Activated T-cell treated with anti-CD3 and anti-CD28 coated beads, Interleukin-2, amount 50 U/mL, for 1 hour (primary cell): ENCODE measurements at regions not wholly inside any gene's neighbourhood (a gene's known extent, or its start where the extent isn't known, plus 50 kb on each side); places are given as distances from the start of the nearest gene placed in this dataset.

Source experiments
- DNase-seq: peaks from one replicate; pipeline ENCODE4 v3.0.0-alpha.2; 2020

DNA sequence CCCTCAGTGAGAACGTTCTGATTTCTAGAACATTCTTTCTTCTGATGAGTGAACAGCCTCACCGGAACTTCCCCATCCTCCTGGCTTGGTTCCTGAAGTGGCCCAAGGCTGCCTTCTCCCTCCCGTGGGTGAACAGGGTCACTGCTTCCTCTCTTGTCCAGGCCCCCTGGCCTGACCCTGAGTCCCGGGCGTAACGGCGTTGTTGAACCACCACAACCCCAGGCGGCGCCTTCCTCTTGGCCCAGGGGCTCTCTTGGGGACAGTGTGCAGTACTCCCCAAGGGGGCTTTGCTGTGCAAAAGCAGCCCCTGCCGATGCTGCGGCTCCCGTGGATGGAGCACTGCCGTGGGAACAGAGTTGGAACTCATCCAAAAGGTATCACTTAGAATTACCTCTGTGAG lies 147.2 kb downstream of the TSN start:
- no peak for DNase-seq

DNA sequence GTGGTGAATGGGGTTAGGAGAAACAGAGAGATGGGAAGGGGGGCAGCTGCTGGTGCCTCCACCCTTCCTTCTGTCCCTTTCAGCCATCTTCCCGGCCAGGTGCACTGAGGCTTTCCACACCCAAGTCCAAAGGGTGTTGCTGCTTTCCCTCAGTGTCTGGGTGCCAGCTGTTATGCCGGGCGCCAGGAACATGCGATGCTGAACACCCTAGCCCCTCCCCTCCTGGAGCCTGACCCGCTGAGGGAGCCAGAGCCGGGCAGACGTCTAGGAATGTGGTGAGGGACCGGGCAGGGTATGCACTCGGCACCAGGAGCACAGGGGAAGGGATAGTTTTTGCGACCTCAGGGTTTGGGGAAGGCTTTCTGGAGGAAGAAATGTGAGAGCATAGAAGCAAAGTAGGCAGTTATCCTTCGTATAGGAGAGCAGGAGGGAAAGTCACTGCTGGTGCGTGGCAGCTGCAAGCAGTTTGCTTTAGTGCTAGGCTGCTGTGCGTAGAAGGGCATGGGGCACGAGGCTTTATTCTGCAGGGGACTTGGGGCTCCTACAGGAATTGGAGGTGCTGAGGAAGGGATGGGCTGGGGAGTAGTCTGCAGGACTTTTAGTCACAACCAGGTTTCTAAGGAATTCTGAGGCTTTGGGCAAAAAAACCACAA lies 147.7 kb downstream of the TSN start:
- no peak for DNase-seq

DNA sequence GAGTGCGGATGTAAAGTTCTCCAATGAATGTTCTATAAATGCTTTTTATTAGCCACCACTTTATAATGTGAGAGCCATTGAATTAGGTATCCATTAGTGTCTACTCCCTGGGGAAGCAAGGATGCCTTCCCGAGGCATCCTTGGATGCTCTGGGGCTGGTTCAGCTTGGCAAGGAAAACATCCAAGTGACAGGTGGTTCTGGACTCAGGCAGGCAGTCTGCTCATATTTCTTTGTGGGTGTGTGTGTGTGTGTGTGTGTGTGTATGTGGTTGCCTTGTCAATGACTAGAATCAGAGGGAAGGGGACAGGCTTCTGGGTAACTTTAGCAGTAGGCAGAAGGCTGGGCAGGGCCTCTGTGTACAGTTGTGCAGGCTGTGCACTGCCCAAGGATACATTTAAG lies 149.2 kb downstream of the TSN start:
- DNase-seq: no peak

DNA sequence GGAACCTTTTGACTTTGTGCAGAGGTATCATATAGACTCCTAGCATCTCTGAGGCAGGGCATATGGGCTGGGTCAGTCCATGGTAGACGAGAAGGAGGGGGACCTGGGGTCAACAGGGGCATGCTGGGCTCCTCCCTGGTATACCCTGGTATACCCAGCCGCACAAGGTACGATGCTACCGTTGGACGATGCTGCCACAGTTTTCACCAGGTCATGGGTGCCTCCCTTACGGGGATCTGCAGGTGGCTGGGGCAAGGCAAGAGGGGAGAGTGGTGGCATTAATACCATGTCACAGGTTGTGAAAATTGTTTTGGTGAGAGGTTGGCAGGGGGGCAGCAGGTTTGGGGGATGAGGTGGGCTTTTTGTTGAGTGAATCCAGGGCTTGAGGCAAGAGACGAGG lies 149.8 kb downstream of the TSN start:
- no peak for DNase-seq

DNA sequence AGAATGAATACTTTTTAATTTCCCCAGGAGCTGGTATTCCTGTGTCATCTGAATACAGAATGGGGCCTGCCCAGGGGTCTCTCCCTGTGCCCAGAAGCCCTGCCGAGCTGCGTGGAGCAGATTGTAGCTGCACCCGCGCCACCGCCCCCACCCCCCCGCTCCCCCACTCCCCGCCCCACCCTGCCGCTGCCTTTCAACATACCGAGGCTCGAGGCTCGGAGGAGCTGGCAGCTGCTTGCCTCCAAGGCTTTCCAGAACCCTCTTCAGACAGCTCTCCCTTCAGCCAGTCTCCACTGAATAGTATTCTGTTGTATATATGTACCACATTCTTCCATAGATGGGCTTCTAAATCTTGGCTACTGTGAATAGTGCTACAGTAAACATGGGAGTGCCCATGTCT lies 150.7 kb downstream of the TSN start:
- DNase-seq: no peak

DNA sequence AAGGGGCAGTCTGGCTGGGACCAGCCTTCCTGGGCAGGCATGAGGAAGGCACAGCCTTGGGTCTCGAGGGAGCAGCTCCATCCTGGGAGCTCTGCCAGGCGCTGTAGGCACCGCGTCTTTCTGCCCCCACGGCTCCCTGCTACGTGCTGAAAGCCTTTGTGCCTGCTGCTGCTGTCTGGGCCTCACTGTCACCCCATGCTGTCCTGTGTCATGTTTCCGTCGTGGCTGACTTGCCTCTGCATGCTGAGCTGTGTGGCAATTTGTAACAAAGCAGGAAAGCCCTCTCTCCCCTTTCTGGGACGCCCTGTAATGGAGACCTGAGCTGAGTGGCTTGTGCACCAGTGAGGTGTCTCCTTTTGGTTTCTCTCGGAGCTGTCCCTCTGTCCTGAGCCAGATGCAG lies 152.5 kb downstream of the TSN start:
- no peak for DNase-seq

DNA sequence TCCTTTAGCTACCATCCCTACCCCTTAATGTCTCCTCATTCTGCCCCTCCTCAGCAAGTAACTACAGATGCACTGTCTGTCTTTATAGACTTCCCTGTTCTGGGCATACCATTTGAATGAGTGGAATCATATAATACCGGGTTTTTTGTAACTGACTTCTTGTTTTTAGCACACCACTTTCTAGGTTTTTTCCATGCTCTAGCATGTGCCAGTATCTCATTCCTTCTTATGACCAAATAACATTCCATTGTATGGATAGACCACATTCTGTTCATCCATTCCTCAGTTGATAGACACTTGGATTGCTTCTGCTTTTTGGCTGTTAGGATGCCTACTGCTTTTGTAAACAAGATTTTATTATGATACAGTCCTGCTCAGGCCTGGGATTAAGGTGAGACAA lies 154.7 kb downstream of the TSN start:
- DNase-seq: no peak

DNA sequence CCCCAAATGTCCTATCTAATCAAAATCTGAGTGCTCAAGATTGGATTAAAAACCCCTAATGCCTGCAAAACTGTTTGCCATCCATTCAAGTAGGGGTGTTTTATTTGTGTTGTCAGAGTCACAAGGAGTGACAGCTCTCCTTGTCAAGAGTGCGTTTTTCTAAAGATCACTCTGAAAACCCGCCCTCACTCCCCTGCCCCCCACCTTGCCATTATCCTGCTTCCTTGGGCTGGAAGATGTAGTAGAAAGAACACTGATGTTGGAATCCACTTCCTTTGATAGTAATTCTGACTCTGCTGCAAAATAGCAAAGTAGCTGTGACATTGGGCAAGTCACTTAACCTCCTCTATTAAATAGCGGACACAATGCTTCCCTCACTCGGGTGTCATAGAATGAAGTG lies 155.6 kb downstream of the TSN start:
- no peak for DNase-seq

DNA sequence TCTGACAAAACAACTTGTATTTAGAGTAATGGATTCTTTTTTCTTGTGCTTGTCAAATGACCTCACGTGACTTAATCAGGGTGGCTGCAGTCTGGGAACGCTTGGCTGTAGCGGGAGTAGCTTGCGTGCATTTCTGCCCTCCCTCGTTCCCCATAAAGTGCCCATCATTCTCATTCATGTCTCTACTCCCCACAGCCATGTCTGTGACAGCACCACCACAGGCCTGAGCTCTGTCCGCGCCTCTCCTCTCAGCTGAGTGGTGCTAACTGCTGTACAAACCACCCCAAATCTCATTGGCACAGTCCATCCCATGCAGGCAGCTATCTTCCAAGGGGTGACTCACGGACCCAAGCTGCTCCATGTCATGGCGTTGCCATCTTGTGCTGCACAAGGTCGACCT lies 161.7 kb downstream of the TSN start:
- DNase-seq: no peak

DNA sequence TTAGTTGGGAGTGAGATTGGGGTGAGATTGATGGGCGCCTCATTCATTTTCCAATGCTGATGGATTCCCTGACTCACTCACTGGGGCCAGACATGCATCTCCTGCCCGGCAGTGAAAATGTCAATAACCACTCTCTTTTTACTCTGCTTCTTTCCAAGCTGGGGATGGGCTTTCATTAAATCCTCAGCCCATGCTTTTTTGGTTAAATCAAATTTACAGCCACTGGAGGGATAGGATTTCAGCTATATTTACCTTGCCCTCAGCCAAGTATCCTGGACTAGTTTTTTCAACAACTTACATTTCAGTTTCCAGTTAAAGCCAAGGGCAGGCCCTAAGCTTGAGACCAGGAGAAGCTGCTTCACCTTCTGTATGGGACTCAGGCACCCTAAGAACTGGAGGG lies 162.8 kb downstream of the TSN start:
- DNase-seq: no peak

DNA sequence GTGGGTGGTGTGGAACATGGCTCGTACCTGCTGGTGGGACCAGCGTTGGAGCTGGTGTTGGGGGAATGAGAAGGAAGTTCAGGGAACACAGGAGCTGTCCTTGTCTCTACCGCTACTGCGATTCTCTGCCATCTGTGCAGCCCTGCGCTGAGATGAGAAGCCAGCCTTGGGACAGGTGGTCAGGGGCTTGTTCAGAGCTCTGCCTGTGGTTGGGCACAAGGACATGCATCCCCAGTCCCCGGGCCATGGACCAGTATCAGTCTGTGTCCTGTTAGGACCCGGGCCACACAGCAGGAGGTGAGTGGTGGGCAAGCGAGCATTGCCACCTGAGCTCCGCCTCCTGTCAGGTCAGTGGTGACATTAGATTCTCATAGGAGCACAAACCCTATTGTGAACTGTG lies 164.4 kb downstream of the TSN start:
- DNase-seq: no peak

DNA sequence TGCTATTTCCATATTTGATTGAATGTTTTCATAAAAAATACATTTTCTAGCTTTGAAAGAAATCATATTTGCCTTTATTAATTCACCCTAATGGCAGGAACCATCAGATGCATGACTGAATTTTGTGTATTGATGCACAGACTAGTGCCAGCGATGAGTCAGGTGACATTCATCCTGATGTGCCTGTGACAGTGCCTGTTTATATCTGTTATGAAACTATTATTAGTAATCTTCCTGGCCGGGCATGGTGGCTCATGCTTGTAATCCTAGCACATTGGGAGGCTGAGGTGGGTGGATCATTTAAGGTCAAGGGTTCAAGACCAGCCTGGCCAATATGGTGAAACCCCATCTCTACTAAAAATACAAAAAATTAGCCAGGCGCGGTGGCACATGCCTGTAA lies 170.0 kb downstream of the TSN start:
- DNase-seq: no peak

DNA sequence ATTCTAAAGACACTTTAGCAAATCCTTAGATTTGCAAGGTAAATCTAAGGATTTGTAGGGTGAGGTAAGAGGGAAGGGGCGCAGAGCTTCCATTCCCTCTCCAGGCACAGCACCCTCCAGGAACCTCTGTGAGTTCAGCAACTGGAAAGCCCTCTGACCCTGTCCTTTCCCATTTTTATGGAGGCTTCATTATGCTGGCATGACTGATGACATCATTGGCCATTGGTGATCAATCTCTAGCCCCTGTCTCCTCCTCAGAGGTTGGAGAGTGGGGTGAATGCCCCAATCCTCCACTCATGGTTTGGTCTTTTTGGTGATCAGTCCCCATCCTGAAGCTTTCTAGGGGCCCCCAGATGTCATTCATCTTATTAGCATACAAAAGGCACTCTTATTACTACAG lies 187.8 kb downstream of the TSN start:
- DNase-seq: no peak

DNA sequence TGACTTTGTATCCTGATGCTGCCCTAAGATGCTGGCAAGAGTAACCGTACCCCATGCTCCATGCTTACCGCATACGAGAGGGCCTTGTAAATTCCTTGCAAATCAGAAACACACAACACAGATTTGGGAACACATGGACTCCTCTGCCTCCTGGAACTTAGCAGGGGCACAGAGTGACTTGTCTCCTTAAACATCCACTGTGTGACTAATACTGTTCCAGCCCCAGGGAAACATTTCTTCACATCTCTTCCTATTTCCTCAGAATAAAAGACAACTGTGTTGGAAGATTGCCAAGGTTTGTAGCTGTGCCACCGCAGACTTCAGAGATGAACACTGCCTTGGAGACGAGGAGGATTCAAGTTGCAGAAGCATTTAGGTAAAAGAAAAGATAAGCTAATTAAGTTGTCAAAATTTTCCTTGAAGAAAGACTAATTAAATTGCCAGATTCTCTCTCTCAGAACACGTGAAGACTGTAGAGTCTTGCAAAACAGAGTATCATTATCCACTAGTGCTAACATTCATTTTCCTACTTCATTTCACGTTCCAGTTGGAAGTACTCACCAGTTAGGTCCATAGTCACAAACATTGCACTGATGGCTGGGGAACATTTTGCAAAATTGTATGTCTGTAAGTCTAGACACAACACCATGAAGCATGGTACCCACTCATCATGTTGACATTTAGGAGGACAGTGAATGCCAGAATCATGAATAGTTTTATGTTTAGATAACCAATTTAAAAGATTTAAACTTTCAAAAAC lies 188.8 kb downstream of the TSN start:
- DNase-seq: no peak

DNA sequence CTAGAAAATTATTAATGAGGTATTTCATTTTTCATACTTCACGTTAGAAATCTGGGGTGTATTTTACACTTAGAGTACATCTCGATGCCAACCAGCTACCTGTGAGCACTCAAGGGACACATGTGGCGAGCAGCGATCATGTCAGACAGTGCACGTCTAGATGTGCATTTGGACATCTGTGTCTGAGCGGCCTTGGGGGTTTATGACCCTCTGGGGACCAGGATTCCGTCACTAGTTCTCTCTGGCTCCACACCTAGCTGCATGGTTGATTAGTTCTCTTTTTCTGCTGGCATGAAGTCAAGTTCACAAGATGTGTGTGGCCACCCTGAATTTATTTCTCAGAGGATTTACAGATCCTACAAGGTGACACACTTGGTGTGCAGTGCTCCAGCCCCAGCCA lies 192.2 kb downstream of the TSN start:
- DNase-seq: no peak

DNA sequence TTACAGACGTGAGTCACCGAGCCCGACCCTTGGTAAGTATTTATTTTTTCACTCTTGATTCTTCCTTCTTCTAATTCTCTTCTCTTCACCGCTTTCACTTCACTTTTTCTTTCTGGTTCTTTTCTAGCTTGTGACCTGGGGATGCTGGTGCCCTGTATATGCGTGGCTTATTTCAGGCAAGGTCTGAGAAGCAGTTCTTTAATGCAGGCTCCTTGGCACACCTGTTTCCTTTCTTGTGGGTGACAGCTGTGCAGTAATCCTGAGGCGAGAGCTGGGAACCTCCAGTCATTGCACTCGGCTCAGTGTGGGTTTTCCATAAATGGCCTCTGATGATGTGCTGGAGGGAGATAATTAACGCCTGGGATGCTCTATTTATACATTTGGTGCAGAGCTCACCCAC lies 193.8 kb downstream of the TSN start:
- no peak for DNase-seq

DNA sequence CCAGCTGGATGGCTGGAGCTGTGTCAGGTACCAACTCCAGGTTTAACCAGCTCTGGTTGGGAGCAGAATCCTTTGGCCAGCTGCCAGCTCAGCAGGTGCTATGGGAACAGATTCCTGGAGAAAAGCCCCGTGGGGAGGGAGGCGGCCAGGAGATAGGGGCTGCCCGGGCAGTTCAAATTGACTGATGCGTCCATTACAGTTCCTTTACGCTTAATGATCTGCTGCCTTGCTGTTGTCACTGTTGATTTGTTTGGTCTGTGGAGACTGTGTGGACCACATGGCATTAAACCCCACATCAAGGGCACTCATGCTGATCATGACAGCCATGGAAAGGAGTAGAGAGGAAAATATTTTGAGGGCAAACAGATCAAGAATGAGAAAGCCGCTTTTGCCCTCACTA lies 200.0 kb downstream of the TSN start:
- no peak for DNase-seq

DNA sequence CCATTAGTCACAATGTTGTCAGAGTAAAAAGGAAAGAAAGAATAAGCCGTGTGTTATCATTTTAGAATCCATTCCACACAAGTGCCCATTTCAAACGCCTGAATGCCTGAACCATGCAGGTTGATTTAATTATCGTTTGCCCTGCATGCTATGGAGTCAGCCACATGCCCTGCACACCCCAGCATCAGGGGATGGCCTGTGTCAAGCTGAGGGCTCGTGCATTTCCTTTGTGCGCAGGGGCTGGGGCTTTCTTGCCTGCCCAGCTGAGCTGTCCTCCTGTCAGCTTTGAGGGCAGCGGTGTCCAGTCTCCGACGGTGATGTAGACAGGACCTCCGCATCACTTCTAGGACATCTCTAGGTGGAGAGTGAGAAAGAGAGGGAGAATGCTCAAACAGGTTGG lies 200.4 kb downstream of the TSN start:
- no peak for DNase-seq

DNA sequence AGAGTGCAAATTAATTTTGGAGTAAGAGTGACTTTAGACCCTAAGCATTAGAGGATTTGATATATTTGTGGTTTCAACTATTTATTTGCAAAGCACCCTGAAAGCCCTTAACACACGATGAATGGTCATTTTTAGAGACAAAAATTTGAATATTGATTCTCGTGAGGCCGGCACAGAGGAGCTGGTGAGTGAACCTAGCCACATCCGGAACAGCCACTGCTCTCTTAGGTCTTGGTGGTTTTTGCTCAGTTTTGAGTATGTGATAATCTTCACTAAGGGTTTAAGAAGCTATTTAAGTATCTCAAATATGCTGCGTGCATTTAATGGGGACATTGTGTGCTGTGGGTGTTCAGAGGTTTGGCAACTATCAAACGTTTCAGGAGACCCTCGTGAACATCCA lies 204.8 kb downstream of the TSN start:
- DNase-seq: no peak

DNA sequence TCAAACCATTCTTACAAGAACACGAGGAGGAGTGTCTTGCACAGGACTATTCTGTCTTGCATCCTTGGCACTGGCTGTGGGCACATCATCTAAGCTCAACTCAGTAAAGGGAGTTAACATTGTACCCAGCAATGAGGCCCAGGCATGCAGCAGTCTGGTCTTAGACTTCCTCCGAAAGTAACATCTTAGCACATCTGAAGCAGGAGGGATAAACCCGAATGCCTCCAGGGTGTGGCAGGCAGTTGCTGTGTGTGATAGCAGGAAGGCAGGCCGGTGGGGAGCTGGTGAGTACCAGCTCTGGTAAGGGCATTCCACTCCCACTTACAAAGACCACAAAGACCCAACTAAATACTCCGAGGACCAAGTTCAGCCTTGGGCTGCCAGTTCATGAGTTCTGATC lies 206.3 kb downstream of the TSN start:
- DNase-seq: no peak

DNA sequence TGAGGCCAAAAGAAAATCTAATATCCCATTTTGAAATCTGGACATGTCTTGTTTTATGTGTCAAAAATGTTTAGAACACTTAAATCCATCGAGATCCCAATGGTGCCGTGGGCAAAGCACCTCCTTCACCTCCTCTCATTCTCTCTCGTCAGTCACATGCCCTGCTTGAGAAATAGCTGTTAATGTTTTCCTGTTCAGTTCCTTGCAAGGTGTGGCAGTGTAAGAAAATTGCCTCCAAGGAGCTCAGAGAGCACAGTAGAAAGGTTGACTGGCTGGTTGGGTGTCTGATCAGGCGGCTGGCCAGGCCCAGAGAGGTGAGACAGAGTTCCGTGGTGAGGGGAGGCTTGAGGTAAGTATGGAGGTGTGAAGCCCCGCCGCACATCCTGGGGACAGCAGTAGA lies 210.2 kb downstream of the TSN start:
- DNase-seq: no peak

DNA sequence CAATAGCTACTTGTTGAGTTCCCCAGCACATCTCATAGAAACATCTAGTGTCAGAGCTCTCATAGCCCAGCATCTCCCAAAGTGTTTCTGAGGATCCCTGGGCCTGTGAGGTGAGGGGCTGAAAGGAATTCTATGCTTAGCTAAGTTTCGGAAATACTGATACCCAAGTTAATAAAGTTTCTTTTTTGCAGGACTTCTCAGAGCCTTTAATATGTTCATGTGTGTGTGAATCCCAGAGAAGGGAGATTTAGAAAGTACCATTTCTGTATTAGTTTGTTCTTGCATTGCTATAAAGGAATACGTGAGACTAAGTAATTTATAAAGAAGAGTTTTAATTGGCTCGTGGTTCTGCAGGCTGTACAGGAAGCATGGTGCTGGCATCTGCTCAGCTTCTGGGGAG lies 211.2 kb downstream of the TSN start:
- no peak for DNase-seq

DNA sequence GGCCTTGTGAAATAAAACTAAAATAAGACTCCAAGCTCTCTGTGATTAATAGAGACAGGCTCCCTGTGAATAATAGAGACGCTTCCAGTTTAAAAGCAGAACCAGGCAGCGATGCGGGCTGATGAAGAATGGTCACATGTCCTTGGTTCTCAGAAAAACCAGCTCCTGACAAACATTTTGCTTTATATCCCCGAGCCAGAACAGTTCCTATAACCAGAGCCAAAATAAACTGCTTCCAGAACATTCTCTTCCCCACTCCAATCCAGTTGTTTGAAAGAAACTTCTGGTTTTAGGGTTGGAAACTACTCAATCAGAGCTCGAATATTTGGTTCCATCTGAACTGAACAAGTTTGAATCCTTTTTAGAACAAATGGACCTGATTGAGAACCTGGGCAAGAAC lies 213.7 kb downstream of the TSN start:
- no peak for DNase-seq

DNA sequence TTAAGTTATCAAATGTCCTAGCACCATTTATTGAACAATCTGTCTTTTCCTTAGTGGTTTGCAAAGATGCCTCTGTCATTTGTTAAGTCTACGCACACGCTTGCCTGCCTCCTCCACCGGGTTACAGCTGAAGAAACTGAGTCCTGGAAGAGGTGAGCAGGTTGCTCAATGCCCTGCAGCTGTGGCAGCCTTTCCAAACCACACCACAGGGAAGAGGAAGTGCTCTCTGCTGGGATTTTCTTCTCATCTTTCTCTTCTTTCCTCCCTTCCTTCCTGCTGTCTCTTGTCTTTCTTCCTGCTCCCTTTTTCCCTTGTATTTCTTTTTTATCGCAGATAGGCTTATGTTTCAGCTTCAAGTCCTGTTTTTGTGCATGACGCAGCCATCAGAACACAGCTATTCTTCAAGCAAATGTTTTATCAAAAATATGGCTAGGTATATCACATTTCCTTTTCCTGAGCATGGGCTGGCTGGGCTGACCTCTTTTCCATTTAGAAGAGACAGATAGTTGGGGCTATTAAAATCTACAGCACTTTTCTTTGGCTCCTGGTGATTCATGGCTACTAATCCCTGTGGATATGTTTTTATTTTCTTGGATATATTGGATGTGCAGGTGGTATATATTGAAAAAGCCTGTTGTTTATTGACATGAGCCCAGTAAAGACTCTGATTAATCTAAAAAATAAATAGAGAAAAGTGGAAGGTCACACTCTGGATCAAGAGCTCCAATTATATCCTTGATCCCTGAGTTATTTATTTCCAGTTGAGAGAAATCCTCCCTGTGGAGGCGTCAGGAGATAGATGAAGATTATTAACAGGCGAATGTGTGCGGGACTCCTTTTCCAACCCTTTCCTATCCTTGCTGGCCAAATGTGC lies 214.6 kb downstream of the TSN start:
- no peak for DNase-seq
